Activated CD8-positive, alpha-beta T cell treated with anti-CD3 and anti-CD28 coated beads for 36 hours (primary cell): ENCODE measurements at regions not wholly inside any gene's neighbourhood (a gene's known extent, or its start where the extent isn't known, plus 50 kb on each side); places are given as distances from the start of the nearest gene placed in this dataset.

Source experiments
- ATAC-seq: fragments of 200-7000 bp; cut with Tn5 transposase; one replicate; pipeline ENCODE4 v1.10.0; 2021; ENCODE audit warnings: mild to moderate bottlenecking, moderate library complexity
- CTCF ChIA-PET: fragments of 350-600 bp; sonication (Branson Sonifier 250); formaldehyde crosslinking; loops from one replicate; lab custom pipeline; 2021; ENCODE audit warnings: antibody characterized with exemption; lab: Charles Lee
- POLR2A ChIA-PET: fragments of 350-600 bp; sonication (Branson Sonifier 250); formaldehyde crosslinking; loops from one replicate; lab custom pipeline; 2021; ENCODE audit warnings: antibody characterized with exemption; lab: Charles Lee
- DNase-seq: peaks from one replicate; pipeline ENCODE4 v3.0.0-alpha.2; 2020
- H3K27ac Mint-ChIP-seq: one replicate; pipeline ENCODE4 v1.8.0; 2021; ENCODE audit warnings: mild to moderate bottlenecking, mixed read lengths
- H3K27me3 Mint-ChIP-seq: one replicate; pipeline ENCODE4 v1.8.0; 2021; ENCODE audit warnings: mixed read lengths
- H3K36me3 Mint-ChIP-seq: one replicate; pipeline ENCODE4 v1.8.0; 2021; ENCODE audit warnings: low read depth, mixed read lengths
- H3K4me1 Mint-ChIP-seq: one replicate; pipeline ENCODE4 v1.8.0; 2021; ENCODE audit warnings: low read depth, mixed read lengths
- H3K4me3 Mint-ChIP-seq: one replicate; pipeline ENCODE4 v1.8.0; 2021; ENCODE audit warnings: mild to moderate bottlenecking, moderate library complexity, mixed read lengths
- H3K9me3 Mint-ChIP-seq: one replicate; pipeline ENCODE4 v1.8.0; 2021; ENCODE audit warnings: mixed read lengths
- intact Hi-C: fragments of 100-400 bp; cut with micrococcal nuclease; formaldehyde crosslinking; loops from one replicate; pipeline ENCODE4 v1.10.0; 2022
- TF ChIP-seq, protein P1 (sequence below): fragments of 200-600 bp; IDR thresholded peaks from one replicate; pipeline ENCODE4 v1.8.0; 2022; ENCODE audit warnings: antibody characterized with exemption, mild to moderate bottlenecking

DNA sequence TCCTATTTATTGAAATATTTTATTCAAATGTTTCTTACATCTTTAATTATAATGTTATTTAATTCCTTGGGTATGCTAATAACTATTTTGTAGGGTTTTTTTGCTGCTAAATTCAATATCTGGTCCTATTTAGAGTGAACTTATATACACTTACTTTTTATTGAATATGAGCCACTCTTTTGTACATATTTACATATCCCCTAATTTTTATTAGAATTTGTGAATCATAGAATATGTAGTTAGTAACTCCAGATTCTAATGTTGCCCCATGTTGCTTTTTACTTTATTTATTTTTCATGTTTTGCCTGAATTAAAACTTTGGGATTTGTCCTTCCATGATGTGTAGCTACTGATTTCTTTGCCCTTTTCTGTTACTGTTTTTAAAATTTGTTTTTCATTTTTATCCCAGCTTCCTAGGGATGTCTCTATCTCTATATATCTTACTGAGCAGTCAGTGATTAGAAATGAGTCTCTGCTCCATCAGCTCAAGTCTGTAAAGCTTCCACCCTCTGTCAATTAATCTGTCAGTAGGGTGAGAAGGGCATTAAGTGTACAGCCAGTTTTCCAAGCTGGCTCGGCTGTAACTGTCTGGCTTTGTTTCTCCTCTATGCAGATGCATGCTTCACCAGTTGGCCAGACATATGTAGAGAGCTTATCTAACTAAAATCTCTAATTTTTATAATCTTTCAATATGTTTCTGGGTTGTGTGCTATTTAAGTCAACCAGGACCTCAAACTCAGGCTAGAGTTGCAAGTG is 256.9 kb downstream of the CDH19 start:
- Mint-ChIP-seq H3K4me3 (no peak overlapping the region), H3K9me3 (no peaks in the 10 kb centered on the region), H3K27me3 (no peaks in the 10 kb centered on the region), H3K36me3 (no peaks in the 10 kb centered on the region), H3K4me1 (no peaks in the 10 kb centered on the region), H3K27ac (no peak overlapping the region)
- TF ChIP-seq, protein P1, sequence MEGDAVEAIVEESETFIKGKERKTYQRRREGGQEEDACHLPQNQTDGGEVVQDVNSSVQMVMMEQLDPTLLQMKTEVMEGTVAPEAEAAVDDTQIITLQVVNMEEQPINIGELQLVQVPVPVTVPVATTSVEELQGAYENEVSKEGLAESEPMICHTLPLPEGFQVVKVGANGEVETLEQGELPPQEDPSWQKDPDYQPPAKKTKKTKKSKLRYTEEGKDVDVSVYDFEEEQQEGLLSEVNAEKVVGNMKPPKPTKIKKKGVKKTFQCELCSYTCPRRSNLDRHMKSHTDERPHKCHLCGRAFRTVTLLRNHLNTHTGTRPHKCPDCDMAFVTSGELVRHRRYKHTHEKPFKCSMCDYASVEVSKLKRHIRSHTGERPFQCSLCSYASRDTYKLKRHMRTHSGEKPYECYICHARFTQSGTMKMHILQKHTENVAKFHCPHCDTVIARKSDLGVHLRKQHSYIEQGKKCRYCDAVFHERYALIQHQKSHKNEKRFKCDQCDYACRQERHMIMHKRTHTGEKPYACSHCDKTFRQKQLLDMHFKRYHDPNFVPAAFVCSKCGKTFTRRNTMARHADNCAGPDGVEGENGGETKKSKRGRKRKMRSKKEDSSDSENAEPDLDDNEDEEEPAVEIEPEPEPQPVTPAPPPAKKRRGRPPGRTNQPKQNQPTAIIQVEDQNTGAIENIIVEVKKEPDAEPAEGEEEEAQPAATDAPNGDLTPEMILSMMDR = no peak
- intact Hi-C loops = no loop called here
- ATAC-seq (no peak), DNase-seq (no peak)
- POLR2A ChIA-PET = no interaction called here
- CTCF ChIA-PET = no interaction called here

DNA sequence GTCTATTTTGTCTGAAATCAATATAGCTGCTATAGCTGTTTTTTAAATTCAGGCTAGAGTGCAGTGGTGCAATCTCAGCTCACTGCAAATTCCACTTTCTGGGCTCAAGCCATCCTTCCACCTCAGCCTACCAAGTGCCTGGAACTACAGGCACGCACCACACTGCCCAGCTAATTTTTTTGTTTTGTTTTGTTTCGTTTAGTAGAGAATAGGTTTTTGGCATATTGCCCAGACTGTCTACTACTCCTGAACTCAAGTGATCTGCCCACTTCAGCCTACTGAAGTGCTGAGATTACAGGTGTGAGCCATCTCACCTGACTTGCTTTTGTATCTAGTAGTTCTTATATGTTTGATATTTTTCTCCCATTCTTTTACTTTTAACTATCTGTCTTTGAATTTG is 259.7 kb downstream of the CDH19 start:
- intact Hi-C loops = no loop called here
- Mint-ChIP-seq H3K4me1 (no peaks in the 10 kb centered on the region), H3K9me3 (no peaks in the 10 kb centered on the region), H3K4me3 (no peak overlapping the region), H3K27me3 (no peaks in the 10 kb centered on the region), H3K36me3 (no peaks in the 10 kb centered on the region), H3K27ac (no peak overlapping the region)
- no peak for DNase-seq
- no peak for ATAC-seq
- POLR2A ChIA-PET = no interaction called here
- TF ChIP-seq, protein P1 = no peak
- CTCF ChIA-PET = no interaction called here

DNA sequence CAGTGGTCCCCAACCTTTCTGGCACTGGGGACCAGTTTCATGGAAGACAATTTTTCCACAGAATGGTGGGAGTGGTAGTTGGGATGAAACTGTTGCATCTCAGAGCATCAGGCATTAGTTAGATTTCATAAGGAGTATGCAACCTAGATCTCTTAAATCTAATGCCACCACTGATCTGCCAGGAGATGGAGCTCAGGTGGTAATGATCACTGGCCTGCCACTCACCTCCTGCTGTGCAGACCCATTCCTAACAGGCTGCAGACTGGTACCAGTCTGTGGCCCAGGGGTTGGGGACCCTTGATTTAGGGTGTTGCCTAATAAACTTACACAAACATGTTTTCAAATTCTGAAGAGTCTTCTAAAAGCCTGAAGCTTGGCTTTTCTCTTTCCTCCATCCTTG is 261.3 kb downstream of the CDH19 start:
- H3K36me3 Mint-ChIP-seq = no peaks in the 10 kb centered on the region
- no peaks in the 10 kb centered on the region for H3K9me3 Mint-ChIP-seq
- no peak overlapping the region for H3K27ac Mint-ChIP-seq
- H3K4me1 Mint-ChIP-seq = no peaks in the 10 kb centered on the region
- DNase-seq (no peak), ATAC-seq (no peak)
- no peak overlapping the region for H3K4me3 Mint-ChIP-seq
- no peaks in the 10 kb centered on the region for H3K27me3 Mint-ChIP-seq
- TF ChIP-seq, protein P1 = no peak
- intact Hi-C loops = no loop called here
- CTCF ChIA-PET = no interaction called here
- POLR2A ChIA-PET = no interaction called here

DNA sequence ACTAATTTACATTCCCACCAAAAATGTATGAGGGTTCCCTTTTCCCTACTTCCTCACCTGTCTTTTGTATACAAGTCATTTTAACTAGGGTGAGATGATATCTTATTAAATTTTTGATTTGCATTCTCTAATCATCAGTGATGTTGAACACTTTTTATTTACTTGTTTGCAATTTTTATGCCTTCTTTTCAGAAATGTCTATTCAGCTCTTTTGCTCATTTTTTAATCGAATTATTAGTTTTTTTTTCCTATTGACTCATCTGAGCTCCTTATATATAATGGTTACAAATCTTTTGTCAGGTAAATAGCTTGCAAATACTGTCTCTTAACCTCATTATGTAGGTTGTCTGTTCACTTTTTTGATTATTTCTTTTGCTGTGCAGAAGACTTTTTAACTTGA is 269.4 kb downstream of the CDH19 start:
- ChIA-PET POLR2A (no interaction called here), CTCF (no interaction called here)
- ATAC-seq (no peak), DNase-seq (no peak)
- no peaks in the 10 kb centered on the region for H3K27me3 Mint-ChIP-seq
- no peaks in the 10 kb centered on the region for H3K4me1 Mint-ChIP-seq
- no peak overlapping the region for H3K27ac Mint-ChIP-seq
- H3K36me3 Mint-ChIP-seq = no peaks in the 10 kb centered on the region
- no peaks in the 10 kb centered on the region for H3K9me3 Mint-ChIP-seq
- TF ChIP-seq, protein P1 = no peak
- intact Hi-C loops = no loop called here
- H3K4me3 Mint-ChIP-seq = no peak overlapping the region

DNA sequence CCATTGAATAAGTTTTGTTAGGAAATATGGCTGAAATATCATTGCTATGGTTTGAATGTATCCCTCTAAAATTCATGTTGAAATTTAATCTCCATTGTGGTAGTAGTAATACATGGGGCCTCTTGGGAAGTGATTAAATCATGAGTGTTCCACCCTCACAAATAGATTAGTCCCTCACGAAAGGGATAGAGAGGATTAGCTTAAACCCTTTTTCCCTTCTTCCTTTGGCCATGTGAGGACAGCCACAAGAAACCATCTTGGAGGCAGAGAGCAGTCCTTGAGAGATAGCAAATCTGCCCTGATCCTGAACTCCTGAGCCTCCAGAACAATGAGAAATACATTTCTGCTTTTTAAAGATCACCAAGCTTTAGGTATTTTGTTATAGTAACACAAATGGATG is 274.2 kb downstream of the CDH19 start:
- Mint-ChIP-seq H3K36me3 (no peaks in the 10 kb centered on the region), H3K27me3 (no peaks in the 10 kb centered on the region), H3K4me3 (no peak overlapping the region), H3K9me3 (peaks cover 4% of the 10 kb centered on the region), H3K27ac (no peak overlapping the region), H3K4me1 (no peaks in the 10 kb centered on the region)
- intact Hi-C loops = no loop called here
- ChIA-PET POLR2A (no interaction called here), CTCF (no interaction called here)
- TF ChIP-seq, protein P1 = no peak
- DNase-seq (no peak), ATAC-seq (no peak)
